Lung (tissue), 11 donors: ENCODE measurements at regions not wholly inside any gene's neighbourhood (a gene's known extent, or its start where the extent isn't known, plus 50 kb on each side); places are given as distances from the start of the nearest gene placed in this dataset.

Experiments used
- ATAC-seq: fragments of 200-7000 bp; cut with Tn5 transposase; one replicate; pipeline ENCODE4 v1.9.1; 2020; ENCODE audit warnings: moderate number of reproducible peaks; ENCODE audit not compliant: insufficient read depth, low FRiP score
- DNase-seq, 3 donors: peaks; one replicate each; pipeline ENCODE4 v3.0.0-alpha.2; 2013 to 2017
- H3K27ac ChIP-seq, 2 donors: one replicate each; pipeline ENCODE4 v1.5.1; 2013; ENCODE audit warnings: mild to moderate bottlenecking in 2 of 2, moderate library complexity in 2 of 2, control low read depth in 1 of 2, inconsistent platforms in 1 of 2, low read depth in 1 of 2, low read length in 1 of 2
- H3K27me3 ChIP-seq, 3 donors: one replicate each; pipeline ENCODE4 v1.5.1; 2013; ENCODE audit warnings: low read length in 2 of 3; ENCODE audit not compliant: control insufficient read depth in 3 of 3, insufficient read depth in 3 of 3
- H3K36me3 ChIP-seq, 4 donors: one replicate each; pipeline ENCODE4 v1.5.1; 2013; ENCODE audit warnings: low read length in 4 of 4, mild to moderate bottlenecking in 1 of 4, moderate library complexity in 1 of 4; ENCODE audit not compliant: control insufficient read depth in 4 of 4, insufficient read depth in 4 of 4
- H3K4me1 ChIP-seq, 5 donors: one replicate each; pipeline ENCODE4 v1.5.1; 2013; ENCODE audit warnings: low read length in 5 of 5, mild to moderate bottlenecking in 2 of 5, moderate library complexity in 1 of 5; ENCODE audit not compliant: control insufficient read depth in 5 of 5, insufficient read depth in 5 of 5
- H3K4me3 ChIP-seq: one replicate; pipeline ENCODE4 v1.5.1; 2013; ENCODE audit warnings: mild to moderate bottlenecking, control low read depth, moderate library complexity
- H3K9ac ChIP-seq, 2 donors: one replicate each; pipeline ENCODE4 v1.5.1; 2013; ENCODE audit warnings: low read length in 2 of 2, control low read depth in 1 of 2; ENCODE audit not compliant: insufficient read depth in 1 of 2
- H3K9me3 ChIP-seq, 4 donors: one replicate each; pipeline ENCODE4 v1.5.1; 2013; ENCODE audit warnings: low read length in 3 of 4, mild to moderate bottlenecking in 1 of 4, moderate library complexity in 1 of 4; ENCODE audit not compliant: control insufficient read depth in 4 of 4, insufficient read depth in 3 of 4
- CTCF ChIP-seq: IDR thresholded peaks from 2 replicates; pipeline ENCODE4 v1.5.1; 2012; ENCODE audit warnings: mild to moderate bottlenecking; ENCODE audit errors: control extremely low read depth, extremely low read depth
- WGBS, 2 donors: extraction: QIAGEN DNeasy Blood & Tissue Kit; methylation state at CpG; one replicate each; pipeline ENCODE4 v1.1.7; 2013; 5-methylcytosine and 5-hydroxymethylcytosine counted together
- donor health status: control.
- donor health status: control.
- donor health status: Bipolar disorder and iron deficiency.
- donor health status: healthy.
- donor health status: DM: yes; HTN: yes; CAD: no.

GRCh38 chr5:133694181-133694831 lies 82.0 kb upstream of the FSTL4 start:
- 69 to 90% methylated on average over 6 of the region's 6 CpGs for WGBS, 2 donors
- TF ChIP-seq CTCF, result no peak
- DNase-seq (no peak), ATAC-seq (no peak)
- no peak overlapping the region for H3K27ac ChIP-seq
- peaks cover 0 to 13% (median 4%) of the 10 kb centered on the region in 3 donors for H3K27me3 ChIP-seq
- H3K9me3 ChIP-seq, result no peaks in the 10 kb centered on the region
- H3K4me1 ChIP-seq, result no peaks in the 10 kb centered on the region
- no peak overlapping the region for H3K9ac ChIP-seq
- no peaks in the 10 kb centered on the region for H3K36me3 ChIP-seq
- H3K4me3 ChIP-seq, result no peak overlapping the region

GRCh38 chr5:133691448-133691847 lies 79.1 kb upstream of the FSTL4 start:
- no peak overlapping the region for H3K9ac ChIP-seq
- H3K9me3 ChIP-seq, result no peaks in the 10 kb centered on the region
- H3K27me3 ChIP-seq, result peaks cover 0 to 20% (median 4%) of the 10 kb centered on the region in 3 donors
- no peak for TF ChIP-seq CTCF
- 77 to 84% methylated on average over 3 of the region's 3 CpGs for WGBS, 2 donors
- ATAC-seq, result no peak
- no peak overlapping the region for H3K4me3 ChIP-seq
- H3K4me1 ChIP-seq, result no peaks in the 10 kb centered on the region
- H3K36me3 ChIP-seq, result no peaks in the 10 kb centered on the region
- no peak for DNase-seq
- H3K27ac ChIP-seq, result no peak overlapping the region

- Histone ChIP-seq H3K27ac (no peak overlapping the region), H3K9me3 (no peaks in the 10 kb centered on the region), H3K27me3 (peaks cover 0 to 20% (median 4%) of the 10 kb centered on the region in 3 donors), H3K9ac (no peak overlapping the region), H3K4me3 (no peak overlapping the region), H3K36me3 (no peaks in the 10 kb centered on the region), H3K4me1 (no peaks in the 10 kb centered on the region)
- no peak for DNase-seq
- 83 to 85% methylated on average over 7 of the region's 7 CpGs for WGBS, 2 donors
- no peak for ATAC-seq
- TF ChIP-seq CTCF, result no peak
These were observed 78.4 kb upstream of the FSTL4 start for GRCh38 chr5:133690746-133691145.

- WGBS, 2 donors, result 80 to 84% methylated on average over 5 of the region's 5 CpGs
- no peak overlapping the region for H3K9ac ChIP-seq
These were observed 76.0 kb upstream of the FSTL4 start for GRCh38 chr5:133688391-133688790.

More at GRCh38 chr5:133688391-133688790, 76.0 kb upstream of the FSTL4 start:
- DNase-seq (no peak), ATAC-seq (no peak)
- Histone ChIP-seq H3K27me3 (peaks cover 0 to 26% (median 9%) of the 10 kb centered on the region in 3 donors), H3K36me3 (no peaks in the 10 kb centered on the region), H3K27ac (no peak overlapping the region), H3K9me3 (no peaks in the 10 kb centered on the region), H3K4me3 (no peak overlapping the region), H3K4me1 (no peaks in the 10 kb centered on the region)
- TF ChIP-seq CTCF, result no peak
